ENCODE measurements at regions not wholly inside any gene's neighbourhood (a gene's known extent, or its start where the extent isn't known, plus 50 kb on each side); places are given as distances from the start of the nearest gene placed in this dataset.

DNA sequence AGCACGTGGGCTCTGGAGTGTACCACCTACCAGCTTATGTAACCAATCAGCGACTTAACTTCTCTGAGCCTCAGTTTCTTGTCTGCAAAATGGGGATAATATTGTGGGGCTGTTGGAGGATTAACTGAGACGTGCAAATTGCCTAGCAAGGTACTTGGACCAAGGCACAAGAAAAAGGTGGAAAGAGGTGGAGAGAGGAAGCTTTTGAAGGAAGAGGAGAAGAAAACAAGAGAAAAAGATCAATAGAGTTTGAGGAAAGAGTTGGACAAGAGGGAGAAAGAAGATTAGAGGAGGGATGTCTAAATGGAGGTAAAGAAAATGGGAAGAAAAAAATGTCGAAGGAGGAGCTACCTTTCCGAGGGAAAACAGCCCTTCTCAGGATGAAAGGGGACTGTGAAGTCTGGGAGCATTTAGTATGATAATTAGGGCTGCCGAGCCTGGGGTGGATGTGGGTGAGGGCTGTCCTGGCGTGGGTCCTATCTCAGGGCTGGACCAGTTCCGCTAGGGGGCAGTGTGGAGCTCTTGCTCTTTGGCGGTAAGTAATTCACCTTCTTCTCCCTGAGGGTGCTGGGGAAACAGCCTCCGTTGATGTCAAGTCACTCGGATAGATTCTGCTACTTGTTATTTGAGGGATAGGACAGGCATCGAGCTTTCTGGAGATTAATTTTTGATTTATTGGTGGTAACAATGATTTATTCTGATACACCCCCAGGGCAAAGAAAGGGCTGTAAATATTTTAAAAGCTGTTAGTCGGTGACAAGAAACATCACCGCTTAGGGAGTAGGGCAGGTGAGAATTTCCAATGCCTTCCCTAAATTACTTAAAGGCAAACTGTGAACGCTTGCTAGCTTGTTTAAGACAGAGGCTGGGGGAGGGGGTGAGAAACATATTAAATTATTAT, 79.0 kb upstream of the NFASC start:
- TF ChIP-seq, protein P1, sequence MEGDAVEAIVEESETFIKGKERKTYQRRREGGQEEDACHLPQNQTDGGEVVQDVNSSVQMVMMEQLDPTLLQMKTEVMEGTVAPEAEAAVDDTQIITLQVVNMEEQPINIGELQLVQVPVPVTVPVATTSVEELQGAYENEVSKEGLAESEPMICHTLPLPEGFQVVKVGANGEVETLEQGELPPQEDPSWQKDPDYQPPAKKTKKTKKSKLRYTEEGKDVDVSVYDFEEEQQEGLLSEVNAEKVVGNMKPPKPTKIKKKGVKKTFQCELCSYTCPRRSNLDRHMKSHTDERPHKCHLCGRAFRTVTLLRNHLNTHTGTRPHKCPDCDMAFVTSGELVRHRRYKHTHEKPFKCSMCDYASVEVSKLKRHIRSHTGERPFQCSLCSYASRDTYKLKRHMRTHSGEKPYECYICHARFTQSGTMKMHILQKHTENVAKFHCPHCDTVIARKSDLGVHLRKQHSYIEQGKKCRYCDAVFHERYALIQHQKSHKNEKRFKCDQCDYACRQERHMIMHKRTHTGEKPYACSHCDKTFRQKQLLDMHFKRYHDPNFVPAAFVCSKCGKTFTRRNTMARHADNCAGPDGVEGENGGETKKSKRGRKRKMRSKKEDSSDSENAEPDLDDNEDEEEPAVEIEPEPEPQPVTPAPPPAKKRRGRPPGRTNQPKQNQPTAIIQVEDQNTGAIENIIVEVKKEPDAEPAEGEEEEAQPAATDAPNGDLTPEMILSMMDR (conservative IDR thresholded peaks at IDR 0.05; ENCODE audit: low read length) = peak; percentile 83
- TF ChIP-seq EZH2phosphoT487 (IDR thresholded peaks at IDR 0.05; ENCODE audit: borderline replicate concordance) = no peak
